Spleen (tissue), 11 donors: ENCODE measurements at regions not wholly inside any gene's neighbourhood (a gene's known extent, or its start where the extent isn't known, plus 50 kb on each side); places are given as distances from the start of the nearest gene placed in this dataset.

ENCODE experiments used
- DNase-seq: peaks from one replicate; pipeline ENCODE4 v3.0.0-alpha.2; 2020
- H3K27ac ChIP-seq, 8 donors: fragments of 200-600 bp; sonication (generic) in 7 of 8; 1 replicate in 4 of 8; 2 replicates in 4 of 8; pipeline versions ENCODE4 v1.5.0 to v1.8.0; 2016 to 2021; ENCODE audit warnings: inconsistent platforms in 4 of 8, mild to moderate bottlenecking in 4 of 8, moderate library complexity in 1 of 8
- H3K27me3 ChIP-seq, 7 donors: fragments of 200-600 bp; sonication (generic) in 6 of 7; replicated peaks in 1 of 7; 1 replicate in 4 of 7; 2 replicates in 3 of 7; pipeline versions ENCODE4 v1.5.0 to v1.8.0; 2016 to 2021; ENCODE audit warnings: inconsistent platforms in 3 of 7, mild to moderate bottlenecking in 1 of 7
- H3K36me3 ChIP-seq, 6 donors: fragments of 200-600 bp; sonication (generic) in 5 of 6; 1 replicate in 4 of 6; 2 replicates in 2 of 6; pipeline versions ENCODE4 v1.5.0 to v1.8.0; 2016 to 2021; ENCODE audit warnings: inconsistent platforms in 2 of 6
- H3K4me1 ChIP-seq, 6 donors: fragments of 200-600 bp; sonication (generic) in 5 of 6; 1 replicate in 3 of 6; 2 replicates in 3 of 6; pipeline versions ENCODE4 v1.5.0 to v1.8.0; 2016 to 2021; ENCODE audit warnings: inconsistent platforms in 3 of 6
- H3K4me3 ChIP-seq, 8 donors: fragments of 200-600 bp; sonication (generic) in 7 of 8; 1 replicate in 4 of 8; 2 replicates in 4 of 8; pipeline versions ENCODE4 v1.5.0 to v1.8.0; 2016 to 2021; ENCODE audit warnings: inconsistent platforms in 4 of 8, mild to moderate bottlenecking in 4 of 8, moderate library complexity in 2 of 8
- H3K9me3 ChIP-seq, 8 donors: fragments of 200-600 bp; sonication (generic) in 7 of 8; 1 replicate in 4 of 8; 2 replicates in 4 of 8; pipeline versions ENCODE4 v1.5.0 to v1.8.0; 2016 to 2021; ENCODE audit warnings: inconsistent platforms in 4 of 8
- CTCF ChIP-seq, 11 experiments: fragments of 200-600 bp in 7 of 11; fragments of 450-650 bp in 4 of 11; sonication (generic) in 4 of 11; IDR thresholded peaks in 8 of 11; conservative IDR thresholded peaks in 3 of 11; 1 replicate in 7 of 11; 2 replicates in 4 of 11; pipeline versions ENCODE4 v1.4.0 to v1.8.0; 2016 to 2021; ENCODE audit warnings: antibody characterized with exemption in 11 of 11, inconsistent platforms in 4 of 11, mild to moderate bottlenecking in 1 of 11
- POLR2A ChIP-seq, 3 donors: fragments of 450-650 bp; IDR thresholded peaks; one replicate each; pipeline ENCODE4 v1.5.1; 2017; ENCODE audit warnings: antibody characterized with exemption in 3 of 3, mild to moderate bottlenecking in 1 of 3
- POLR2AphosphoS5 ChIP-seq, 3 donors: sonication (generic); formaldehyde crosslinking; IDR thresholded peaks; one replicate each; pipeline ENCODE4 v1.5.1; 2017; ENCODE audit warnings: antibody characterized with exemption in 3 of 3
- WGBS, 5 donors: extraction: QIAGEN DNeasy Blood & Tissue Kit in 3 of 5; methylation state at CpG; one replicate each; pipeline versions ENCODE4 v1.1.5 to v1.1.7; 2013 to 2018; 5-methylcytosine and 5-hydroxymethylcytosine counted together
- intact Hi-C: fragments of 100-400 bp; cut with DNase I; formaldehyde crosslinking; loops from one replicate; pipeline ENCODE4 v1.15.0; 2023; ENCODE audit warnings: low total_unique reads
- donor health status: healthy with polysubstance abuse.
- donor health status: DM: no; HTN: no; CAD: no; lungs with moderate emphysema.
- donor health status: DM: no; HTN: no; CAD: no.
- donor health status: Bipolar disorder and iron deficiency.
- donor health status: healthy.
- donor health status: DM: no; HTN: no; CAD: no.
- donor health status: DM: yes; HTN: yes; CAD: no.

- 73 to 88% (median 85%) methylated on average over 1 of the region's 1 CpG for WGBS, 5 donors
- no peak overlapping the region for H3K27ac ChIP-seq
- no peaks in the 10 kb centered on the region for H3K36me3 ChIP-seq
- no peak overlapping the region for H3K4me3 ChIP-seq
- DNase-seq = no peak
- H3K27me3 ChIP-seq = no peaks in the 10 kb centered on the region
- H3K4me1 ChIP-seq = no peaks in the 10 kb centered on the region
- no peak for TF ChIP-seq CTCF (IDR thresholded peaks at IDR 0.05 in 8 of 11, conservative IDR thresholded peaks at IDR 0.05 in 3 of 11)
- TF ChIP-seq POLR2A (IDR thresholded peaks at IDR 0.05) = no peak
- no peak for TF ChIP-seq POLR2AphosphoS5 (IDR thresholded peaks at IDR 0.05)
- peaks cover 0 to 23% (median 0%) of the 10 kb centered on the region in 8 donors for H3K9me3 ChIP-seq
- intact Hi-C loops = no loop called here
Measured at GRCh38 chr1:95512925-95513324, 278.9 kb downstream of the RWDD3 start.

GRCh38 chr1:95517506-95517905 is 283.5 kb downstream of the RWDD3 start:
- intact Hi-C loops = no loop called here
- H3K27me3 ChIP-seq = no peaks in the 10 kb centered on the region
- peaks cover 0 to 26% (median 12%) of the 10 kb centered on the region in 8 donors for H3K9me3 ChIP-seq
- no peaks in the 10 kb centered on the region for H3K36me3 ChIP-seq
- TF ChIP-seq POLR2A (IDR thresholded peaks at IDR 0.05) (no peak), CTCF (IDR thresholded peaks at IDR 0.05 in 8 of 11, conservative IDR thresholded peaks at IDR 0.05 in 3 of 11) (no peak), POLR2AphosphoS5 (IDR thresholded peaks at IDR 0.05) (no peak)
- 73 to 85% (median 80%) methylated on average over 1 of the region's 1 CpG for WGBS, 5 donors
- no peak overlapping the region for H3K4me3 ChIP-seq
- H3K4me1 ChIP-seq = no peaks in the 10 kb centered on the region
- no peak for DNase-seq
- no peak overlapping the region for H3K27ac ChIP-seq

DNA sequence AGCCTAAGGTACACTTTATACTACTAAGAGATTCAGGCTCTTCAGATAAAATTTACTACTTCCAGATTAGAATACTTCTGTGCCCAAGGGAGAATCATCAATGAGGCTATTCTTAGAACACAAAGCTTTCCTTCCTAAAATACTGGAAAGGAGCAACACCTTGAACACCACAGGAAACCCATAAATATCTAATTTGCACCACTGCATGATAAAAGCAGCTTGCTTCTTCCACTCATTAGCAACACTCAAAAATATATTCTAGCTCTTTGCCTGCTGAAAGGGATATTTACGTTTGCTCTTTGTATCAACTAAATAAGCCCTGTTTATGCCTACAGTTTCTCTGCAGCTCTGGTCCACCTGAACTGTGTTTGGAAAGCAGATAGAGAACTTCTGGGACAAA is 284.3 kb downstream of the RWDD3 start:
- TF ChIP-seq POLR2AphosphoS5 (IDR thresholded peaks at IDR 0.05) = no peak
- no peak for TF ChIP-seq CTCF (IDR thresholded peaks at IDR 0.05 in 8 of 11, conservative IDR thresholded peaks at IDR 0.05 in 3 of 11)
- no peak for TF ChIP-seq POLR2A (IDR thresholded peaks at IDR 0.05)
- DNase-seq = no peak
- 0 to 25% (median 0%) methylated on average over 1 of the region's 1 CpG for WGBS, 5 donors
- intact Hi-C loops = no loop called here
- no peak overlapping the region for H3K27ac ChIP-seq
- H3K4me3 ChIP-seq = no peak overlapping the region
- peaks cover 0 to 32% (median 14%) of the 10 kb centered on the region in 8 donors for H3K9me3 ChIP-seq
- no peaks in the 10 kb centered on the region for H3K27me3 ChIP-seq
- H3K4me1 ChIP-seq = no peaks in the 10 kb centered on the region
- H3K36me3 ChIP-seq = no peaks in the 10 kb centered on the region

DNA sequence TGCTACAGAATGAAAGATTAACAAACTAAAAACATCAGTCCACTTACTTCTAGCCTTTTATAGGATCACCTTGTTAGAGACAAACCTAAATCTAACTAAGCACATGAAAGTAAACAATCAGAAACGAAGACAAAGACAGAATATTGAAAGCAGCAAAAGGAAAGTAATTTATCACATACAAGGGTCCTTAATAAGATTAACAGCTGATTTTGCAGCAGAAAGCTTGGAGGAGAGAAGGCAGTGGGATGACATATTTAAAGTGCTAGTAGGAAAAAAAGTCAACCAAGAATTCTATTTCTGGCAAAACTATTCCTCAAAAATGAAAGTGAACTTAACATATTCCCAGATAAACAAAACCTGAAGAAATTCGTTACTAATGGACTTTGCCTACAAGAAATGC is 286.4 kb downstream of the RWDD3 start:
- TF ChIP-seq CTCF (IDR thresholded peaks at IDR 0.05 in 8 of 11, conservative IDR thresholded peaks at IDR 0.05 in 3 of 11) = no peak
- H3K4me1 ChIP-seq = no peaks in the 10 kb centered on the region
- intact Hi-C loops = no loop called here
- 61 to 83% (median 67%) methylated on average over 2 of the region's 2 CpGs for WGBS, 5 donors
- no peak overlapping the region for H3K4me3 ChIP-seq
- H3K36me3 ChIP-seq = no peaks in the 10 kb centered on the region
- peaks cover 2 to 51% (median 33%) of the 10 kb centered on the region in 8 donors for H3K9me3 ChIP-seq
- no peak for DNase-seq
- H3K27me3 ChIP-seq = no peaks in the 10 kb centered on the region
- no peak overlapping the region for H3K27ac ChIP-seq
